PC-3 (cell line): ENCODE measurements at regions not wholly inside any gene's neighbourhood (a gene's known extent, or its start where the extent isn't known, plus 50 kb on each side); places are given as distances from the start of the nearest gene placed in this dataset.
"Not testable (repeated sequence)": the region's sequence is repeated elsewhere in the genome, so short reads cannot be mapped to it uniquely, and the experiment has no call there.

Experiments used
- ATAC-seq: fragments of 200-7000 bp; cut with Tn5 transposase; 2 replicates; pipeline ENCODE4 v1.9.1; 2020; ENCODE audit warnings: mild to moderate bottlenecking, moderate library complexity
- BruUV-seq: library from RNA; stranded (reverse); fragments of 400-500 nt; replicated peaks from 2 replicates; lab custom pipeline; 2021; lab: Mats Ljungman, UMichigan
- CTCF ChIA-PET: fragments of 300-600 bp; sonication (Branson Sonifier 250); formaldehyde crosslinking; loops from one replicate; lab custom pipeline; 2022; ENCODE audit warnings: antibody characterized with exemption; lab: Charles Lee
- POLR2A ChIA-PET: fragments of 300-600 bp; sonication (Branson Sonifier 250); formaldehyde crosslinking; loops from one replicate; lab custom pipeline; 2022; ENCODE audit warnings: antibody characterized with exemption; ENCODE audit not compliant: unreplicated experiment; lab: Charles Lee
- DNase-seq: peaks from one replicate; pipeline ENCODE4 v3.0.0-alpha.2; 2015
- H2AFZ ChIP-seq: fragments of 300-600 bp; sonication (generic); 2 replicates; pipeline ENCODE4 v1.6.0; 2016; ENCODE audit warnings: antibody characterized with exemption, low read length
- H3F3A ChIP-seq: fragments of 300-600 bp; sonication (generic); one replicate; pipeline ENCODE4 v1.6.0; 2017; ENCODE audit warnings: antibody characterized with exemption, low read length, control low read depth, mild to moderate bottlenecking; ENCODE audit not compliant: unreplicated experiment
- H3K27ac ChIP-seq: fragments of 300-600 bp; sonication (generic); 2 replicates; pipeline ENCODE4 v1.5.1; 2016; ENCODE audit warnings: mild to moderate bottlenecking, low read length
- H3K27me3 ChIP-seq: fragments of 300-600 bp; sonication (generic); 2 replicates; pipeline ENCODE4 v1.6.1; 2016; ENCODE audit warnings: low read length, mixed read lengths
- H3K36me3 ChIP-seq: fragments of 300-600 bp; sonication (generic); 2 replicates; pipeline ENCODE4 v1.6.1; 2016; ENCODE audit warnings: low read depth, mixed run types, low read length, mixed read lengths
- H3K4me1 ChIP-seq: fragments of 300-600 bp; sonication (generic); 2 replicates; pipeline ENCODE4 v1.5.1; 2016; ENCODE audit warnings: low read length; ENCODE audit not compliant: insufficient read depth
- H3K4me2 ChIP-seq: fragments of 300-600 bp; sonication (generic); 2 replicates; pipeline ENCODE4 v1.6.0; 2016; ENCODE audit warnings: low read length
- H3K4me3 ChIP-seq: fragments of 300-600 bp; sonication (generic); 2 replicates; pipeline ENCODE4 v1.5.1; 2016; ENCODE audit warnings: mild to moderate bottlenecking, low read length, mixed read lengths
- H3K79me2 ChIP-seq: fragments of 300-600 bp; sonication (generic); 2 replicates; pipeline ENCODE4 v1.6.1; 2017; ENCODE audit warnings: low read length, mixed read lengths
- H3K9ac ChIP-seq: fragments of 300-600 bp; sonication (generic); 2 replicates; pipeline ENCODE4 v1.6.0; 2016; ENCODE audit warnings: mild to moderate bottlenecking, low read length
- H3K9me2 ChIP-seq: fragments of 300-600 bp; sonication (generic); replicated peaks from 2 replicates; pipeline ENCODE4 v1.6.1; 2016; ENCODE audit warnings: mixed run types, low read length, mixed read lengths
- H3K9me3 ChIP-seq: fragments of 300-600 bp; sonication (generic); 2 replicates; pipeline ENCODE4 v1.6.1; 2016; ENCODE audit warnings: low read length, mixed read lengths
- H4K20me1 ChIP-seq: fragments of 300-600 bp; sonication (generic); 2 replicates; pipeline ENCODE4 v1.6.1; 2016; ENCODE audit warnings: low read length, mixed read lengths
- EZH2 ChIP-seq: fragments of 300-600 bp; sonication (generic); IDR thresholded peaks from one replicate; pipeline ENCODE4 v1.6.1; 2017; ENCODE audit warnings: antibody characterized with exemption, mild to moderate bottlenecking, low read length; ENCODE audit not compliant: unreplicated experiment
- EZH2phosphoT487 ChIP-seq: fragments of 300-600 bp; sonication (generic); IDR thresholded peaks from 2 replicates; pipeline ENCODE4 v1.6.1; 2018; ENCODE audit warnings: mild to moderate bottlenecking, antibody characterized with exemption, low read length, borderline replicate concordance
- intact Hi-C: fragments of 100-400 bp; cut with micrococcal nuclease; formaldehyde crosslinking; loops from 2 replicates; pipeline ENCODE4 v1.9.0; 2023
- TF ChIP-seq, protein P1 (sequence below): fragments of 300-600 bp; sonication (generic); conservative IDR thresholded peaks from 2 replicates; pipeline ENCODE4 v1.5.1; 2017; ENCODE audit warnings: antibody characterized with exemption, low read depth, mild to moderate bottlenecking, low read length

DNA sequence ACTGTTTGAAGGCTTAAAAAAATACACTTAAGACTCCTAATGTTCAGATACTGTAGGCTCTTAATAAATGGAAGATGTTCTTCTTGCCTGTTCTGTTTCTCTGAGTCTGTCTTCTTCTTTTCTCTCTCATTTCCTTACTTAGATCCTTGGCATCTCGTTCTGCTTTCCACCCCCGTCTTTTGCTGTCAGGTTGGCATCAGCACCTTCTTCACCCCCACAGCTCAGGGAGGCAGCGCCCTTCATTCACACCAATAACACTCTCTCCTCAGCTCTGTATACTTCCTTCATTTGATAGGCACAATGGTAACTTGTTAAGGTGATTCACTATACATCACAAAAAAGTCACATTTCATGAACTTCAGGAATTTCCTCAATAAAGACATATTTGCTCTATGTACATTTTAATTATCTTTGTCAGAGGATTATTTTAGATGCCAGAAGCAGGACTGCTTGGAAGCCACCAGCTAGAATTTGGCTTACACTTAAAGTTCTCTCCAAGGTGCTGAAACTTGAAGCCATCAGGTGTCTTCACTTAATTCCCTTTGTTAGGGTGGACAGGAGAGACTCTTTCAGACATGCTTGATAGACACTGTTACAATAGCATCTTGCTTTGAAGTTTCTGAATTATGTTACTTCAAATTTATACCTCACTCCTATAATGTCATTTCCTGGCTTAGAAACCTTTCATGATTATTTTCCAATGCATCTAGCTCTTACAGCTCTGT is 670.1 kb upstream of the C16orf82 start:
- POLR2A ChIA-PET, result no interaction called here

DNA sequence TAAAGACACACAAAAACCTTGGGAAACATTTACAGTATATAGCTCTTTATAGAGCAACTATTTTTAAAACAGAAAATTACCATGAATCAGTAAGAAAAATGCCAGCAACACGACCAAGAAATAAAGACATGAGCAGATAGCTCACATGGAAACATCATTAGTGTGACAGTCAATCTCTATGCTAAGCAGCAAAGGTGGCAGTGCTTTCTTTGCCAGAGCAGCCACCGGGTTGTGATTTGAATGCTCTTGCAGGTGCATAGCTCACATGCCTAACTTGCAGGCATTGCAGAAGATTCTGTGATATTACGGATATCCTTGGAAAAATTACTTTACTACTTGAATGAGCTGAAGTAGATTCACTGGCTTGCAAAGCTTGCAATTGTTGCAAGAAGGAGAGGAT is 652.9 kb upstream of the C16orf82 start:
- Histone ChIP-seq H3K9me3 (no peaks in the 10 kb centered on the region), H3K9me2 (no peaks in the 10 kb centered on the region), H3K4me1 (no peaks in the 10 kb centered on the region), H4K20me1 (no peaks in the 10 kb centered on the region), H3K36me3 (no peaks in the 10 kb centered on the region), H3K27ac (no peak overlapping the region), H3F3A (no peaks in the 10 kb centered on the region), H3K79me2 (no peaks in the 10 kb centered on the region), H3K4me2 (no peak overlapping the region), H3K4me3 (no peak overlapping the region), H2AFZ (no peak overlapping the region), H3K9ac (no peak overlapping the region), H3K27me3 (no peaks in the 10 kb centered on the region)
- TF ChIP-seq, protein P1, sequence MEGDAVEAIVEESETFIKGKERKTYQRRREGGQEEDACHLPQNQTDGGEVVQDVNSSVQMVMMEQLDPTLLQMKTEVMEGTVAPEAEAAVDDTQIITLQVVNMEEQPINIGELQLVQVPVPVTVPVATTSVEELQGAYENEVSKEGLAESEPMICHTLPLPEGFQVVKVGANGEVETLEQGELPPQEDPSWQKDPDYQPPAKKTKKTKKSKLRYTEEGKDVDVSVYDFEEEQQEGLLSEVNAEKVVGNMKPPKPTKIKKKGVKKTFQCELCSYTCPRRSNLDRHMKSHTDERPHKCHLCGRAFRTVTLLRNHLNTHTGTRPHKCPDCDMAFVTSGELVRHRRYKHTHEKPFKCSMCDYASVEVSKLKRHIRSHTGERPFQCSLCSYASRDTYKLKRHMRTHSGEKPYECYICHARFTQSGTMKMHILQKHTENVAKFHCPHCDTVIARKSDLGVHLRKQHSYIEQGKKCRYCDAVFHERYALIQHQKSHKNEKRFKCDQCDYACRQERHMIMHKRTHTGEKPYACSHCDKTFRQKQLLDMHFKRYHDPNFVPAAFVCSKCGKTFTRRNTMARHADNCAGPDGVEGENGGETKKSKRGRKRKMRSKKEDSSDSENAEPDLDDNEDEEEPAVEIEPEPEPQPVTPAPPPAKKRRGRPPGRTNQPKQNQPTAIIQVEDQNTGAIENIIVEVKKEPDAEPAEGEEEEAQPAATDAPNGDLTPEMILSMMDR, result no peak
- TF ChIP-seq EZH2, result no peak
- TF ChIP-seq EZH2phosphoT487, result no peak
- CTCF ChIA-PET, result no interaction called here
- POLR2A ChIA-PET, result no interaction called here
- intact Hi-C loops, result no loop called here
- no TSS peak for BruUV-seq
- no peak for DNase-seq
- ATAC-seq, result no peak

More for the DNA sequence above, 670.1 kb upstream of the C16orf82 start:
- Histone ChIP-seq H3K27me3 (no peaks in the 10 kb centered on the region), H2AFZ (no peak overlapping the region), H3F3A (no peaks in the 10 kb centered on the region), H3K4me3 (no peak overlapping the region), H3K4me2 (no peak overlapping the region), H3K4me1 (no peaks in the 10 kb centered on the region), H4K20me1 (no peaks in the 10 kb centered on the region), H3K36me3 (no peaks in the 10 kb centered on the region), H3K9me2 (no peaks in the 10 kb centered on the region), H3K9me3 (no peaks in the 10 kb centered on the region), H3K79me2 (no peaks in the 10 kb centered on the region), H3K9ac (no peak overlapping the region), H3K27ac (no peak overlapping the region)
- no peak for TF ChIP-seq EZH2phosphoT487
- TF ChIP-seq EZH2, result no peak
- TF ChIP-seq, protein P1, result no peak
- CTCF ChIA-PET, result no interaction called here
- intact Hi-C loops, result no loop called here
- BruUV-seq, result no TSS peak
- DNase-seq (no peak), ATAC-seq (no peak)

DNA sequence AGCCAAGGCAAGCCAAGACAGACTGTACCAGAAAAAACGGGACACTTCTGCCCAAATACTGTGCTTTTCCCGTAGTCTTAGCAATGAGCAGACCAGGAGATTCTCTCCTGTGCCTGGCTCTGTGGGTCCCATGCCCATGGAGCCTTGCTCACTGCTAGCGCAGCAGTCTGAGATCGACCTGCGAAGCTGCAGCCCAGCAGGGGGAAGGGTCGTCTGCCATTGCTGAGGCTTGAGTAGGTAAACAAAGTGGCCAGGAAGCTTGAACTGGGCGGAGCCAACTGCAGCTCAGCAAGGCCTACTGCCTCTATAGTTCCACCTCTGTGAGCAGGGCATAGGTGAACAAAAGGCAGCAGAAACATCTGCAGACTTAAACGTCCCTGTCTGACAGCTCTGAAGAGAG is 647.3 kb upstream of the C16orf82 start:
- H3K27ac ChIP-seq, H3K4me1 ChIP-seq, BruUV-seq, H3K27me3 ChIP-seq, intact Hi-C loops, H4K20me1 ChIP-seq, H3K9me3 ChIP-seq, H3K4me2 ChIP-seq, POLR2A ChIA-PET, H3K79me2 ChIP-seq, H3F3A ChIP-seq, H3K4me3 ChIP-seq, H3K36me3 ChIP-seq, ATAC-seq, H2AFZ ChIP-seq, H3K9me2 ChIP-seq, H3K9ac ChIP-seq, CTCF ChIA-PET, DNase-seq: not testable (repeated sequence)
